ENCODE measurements at regions not wholly inside any gene's neighbourhood (a gene's known extent, or its start where the extent isn't known, plus 50 kb on each side); places are given as distances from the start of the nearest gene placed in this dataset.

DNA sequence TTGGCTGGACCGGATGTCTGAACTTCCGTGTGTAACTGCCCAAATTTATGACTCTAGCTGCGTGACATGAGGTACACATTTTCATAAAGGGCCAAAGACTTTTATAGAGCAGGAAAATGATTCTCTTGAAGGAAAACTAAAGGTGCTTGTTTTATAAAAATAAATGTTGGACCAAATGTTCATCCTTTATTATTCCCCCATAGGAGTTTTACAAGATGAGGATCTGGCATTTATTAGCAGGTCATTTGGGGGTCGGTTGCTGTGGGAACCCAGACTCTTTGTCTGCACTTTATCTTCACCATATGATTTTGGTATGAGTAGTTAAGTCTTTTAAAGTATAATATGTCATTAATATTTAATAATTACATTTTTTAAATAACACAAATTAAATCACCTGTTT, 571.2 kb downstream of the EFNA5 start:
- Mint-ChIP-seq H3K27me3 (ENCODE audit: low read depth in 2 of 2) (peaks cover 22 to 34% of the 10 kb centered on the region in 2 donors), H3K4me1 (no peaks in the 10 kb centered on the region), H3K36me3 (no peaks in the 10 kb centered on the region), H3K27ac (no peak overlapping the region), H3K9me3 (no peaks in the 10 kb centered on the region), H3K4me3 (no peak overlapping the region)
- H3K36me3 ChIP-seq (ENCODE audit: control insufficient read depth, insufficient read depth, low read length) = no peaks in the 10 kb centered on the region
- intact Hi-C loops (cut with micrococcal nuclease) = no loop called here
- H3K4me1 ChIP-seq (ENCODE audit: control insufficient read depth, insufficient read depth, low read length) = no peaks in the 10 kb centered on the region
- TF ChIP-seq, protein P1, sequence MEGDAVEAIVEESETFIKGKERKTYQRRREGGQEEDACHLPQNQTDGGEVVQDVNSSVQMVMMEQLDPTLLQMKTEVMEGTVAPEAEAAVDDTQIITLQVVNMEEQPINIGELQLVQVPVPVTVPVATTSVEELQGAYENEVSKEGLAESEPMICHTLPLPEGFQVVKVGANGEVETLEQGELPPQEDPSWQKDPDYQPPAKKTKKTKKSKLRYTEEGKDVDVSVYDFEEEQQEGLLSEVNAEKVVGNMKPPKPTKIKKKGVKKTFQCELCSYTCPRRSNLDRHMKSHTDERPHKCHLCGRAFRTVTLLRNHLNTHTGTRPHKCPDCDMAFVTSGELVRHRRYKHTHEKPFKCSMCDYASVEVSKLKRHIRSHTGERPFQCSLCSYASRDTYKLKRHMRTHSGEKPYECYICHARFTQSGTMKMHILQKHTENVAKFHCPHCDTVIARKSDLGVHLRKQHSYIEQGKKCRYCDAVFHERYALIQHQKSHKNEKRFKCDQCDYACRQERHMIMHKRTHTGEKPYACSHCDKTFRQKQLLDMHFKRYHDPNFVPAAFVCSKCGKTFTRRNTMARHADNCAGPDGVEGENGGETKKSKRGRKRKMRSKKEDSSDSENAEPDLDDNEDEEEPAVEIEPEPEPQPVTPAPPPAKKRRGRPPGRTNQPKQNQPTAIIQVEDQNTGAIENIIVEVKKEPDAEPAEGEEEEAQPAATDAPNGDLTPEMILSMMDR (IDR thresholded peaks at IDR 0.05) = no peak
- H3K27ac ChIP-seq (ENCODE audit: low read length) = no peak overlapping the region
- ATAC-seq (no peak), DNase-seq (no peak)
- H3K27me3 ChIP-seq (ENCODE audit: control insufficient read depth, insufficient read depth, low read length) = peaks cover 10% of the 10 kb centered on the region
- H3K4me3 ChIP-seq (ENCODE audit: low read length) = no peak overlapping the region
- peaks cover under 1% of the 10 kb centered on the region for H3K9me3 ChIP-seq (ENCODE audit: control insufficient read depth, insufficient read depth, low read length)
- 88% methylated on average over 3 of the region's 4 CpGs for WGBS (ENCODE audit: insufficient coverage)

DNA sequence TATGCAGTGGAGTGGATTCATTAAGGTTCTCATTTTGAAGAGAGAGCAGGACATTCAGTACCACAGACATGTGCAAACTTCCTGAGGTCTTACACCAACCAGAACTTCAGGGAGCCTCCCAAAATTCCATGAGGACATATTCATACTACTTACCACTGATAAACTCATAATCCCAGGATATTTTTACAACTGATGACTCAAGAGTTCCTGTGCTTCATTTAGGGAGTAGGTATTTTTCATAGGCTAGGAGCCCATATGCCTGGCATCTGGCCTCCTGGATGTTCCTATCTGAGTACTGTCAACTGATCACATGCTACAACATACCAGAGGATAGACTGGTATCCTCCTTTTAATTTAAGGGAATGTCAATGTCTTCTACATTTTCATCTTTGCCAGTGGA, 578.0 kb downstream of the EFNA5 start:
- Mint-ChIP-seq H3K9me3 (no peaks in the 10 kb centered on the region), H3K27me3 (ENCODE audit: low read depth in 2 of 2) (peaks cover 3 to 15% of the 10 kb centered on the region in 2 donors), H3K27ac (no peak overlapping the region), H3K36me3 (no peaks in the 10 kb centered on the region), H3K4me1 (no peaks in the 10 kb centered on the region), H3K4me3 (no peak overlapping the region)
- TF ChIP-seq, protein P1 (IDR thresholded peaks at IDR 0.05) = no peak
- DNase-seq = no peak
- no peak overlapping the region for H3K27ac ChIP-seq (ENCODE audit: low read length)
- H3K9me3 ChIP-seq (ENCODE audit: control insufficient read depth, insufficient read depth, low read length) = peaks cover 3% of the 10 kb centered on the region
- no peak for ATAC-seq
- H3K27me3 ChIP-seq (ENCODE audit: control insufficient read depth, insufficient read depth, low read length) = no peaks in the 10 kb centered on the region
- H3K36me3 ChIP-seq (ENCODE audit: control insufficient read depth, insufficient read depth, low read length) = no peaks in the 10 kb centered on the region
- intact Hi-C loops (cut with micrococcal nuclease) = no loop called here
- no peaks in the 10 kb centered on the region for H3K4me1 ChIP-seq (ENCODE audit: control insufficient read depth, insufficient read depth, low read length)
- H3K4me3 ChIP-seq (ENCODE audit: low read length) = no peak overlapping the region

DNA sequence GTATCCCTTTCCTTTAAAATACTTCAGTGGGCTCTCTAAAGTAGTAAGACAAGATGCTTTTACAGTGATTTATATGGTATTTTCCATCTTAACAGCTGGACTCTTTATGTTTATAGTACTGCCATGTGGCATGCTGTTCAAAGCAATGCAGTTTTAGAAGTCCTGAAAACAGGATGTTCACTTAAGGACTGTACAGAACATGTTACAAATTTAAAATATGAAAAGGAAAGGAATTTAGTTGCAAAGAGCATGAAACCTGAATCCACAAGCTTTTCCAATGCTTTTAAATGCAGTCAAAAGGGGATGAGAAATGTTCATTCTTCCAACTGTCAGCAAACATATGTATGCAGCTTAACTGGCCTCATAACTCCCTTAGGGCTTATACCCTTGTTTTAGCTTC, 580.2 kb downstream of the EFNA5 start:
- DNase-seq (no peak), ATAC-seq (no peak)
- peaks cover 11 to 20% of the 10 kb centered on the region in 2 donors for H3K27me3 Mint-ChIP-seq (ENCODE audit: low read depth in 2 of 2)
- peaks cover 3% of the 10 kb centered on the region for H3K9me3 ChIP-seq (ENCODE audit: control insufficient read depth, insufficient read depth, low read length)
- H3K36me3 Mint-ChIP-seq = no peaks in the 10 kb centered on the region
- TF ChIP-seq, protein P1 (IDR thresholded peaks at IDR 0.05) = no peak
- no peak overlapping the region for H3K27ac Mint-ChIP-seq
- no peak overlapping the region for H3K27ac ChIP-seq (ENCODE audit: low read length)
- no peak overlapping the region for H3K4me3 Mint-ChIP-seq
- H3K4me3 ChIP-seq (ENCODE audit: low read length) = no peak overlapping the region
- H3K27me3 ChIP-seq (ENCODE audit: control insufficient read depth, insufficient read depth, low read length) = no peaks in the 10 kb centered on the region
- H3K9me3 Mint-ChIP-seq = peaks cover 0 to 3% of the 10 kb centered on the region in 2 donors
- no peaks in the 10 kb centered on the region for H3K36me3 ChIP-seq (ENCODE audit: control insufficient read depth, insufficient read depth, low read length)
- H3K4me1 ChIP-seq (ENCODE audit: control insufficient read depth, insufficient read depth, low read length) = no peaks in the 10 kb centered on the region
- intact Hi-C loops (cut with micrococcal nuclease) = no loop called here
- no peaks in the 10 kb centered on the region for H3K4me1 Mint-ChIP-seq

DNA sequence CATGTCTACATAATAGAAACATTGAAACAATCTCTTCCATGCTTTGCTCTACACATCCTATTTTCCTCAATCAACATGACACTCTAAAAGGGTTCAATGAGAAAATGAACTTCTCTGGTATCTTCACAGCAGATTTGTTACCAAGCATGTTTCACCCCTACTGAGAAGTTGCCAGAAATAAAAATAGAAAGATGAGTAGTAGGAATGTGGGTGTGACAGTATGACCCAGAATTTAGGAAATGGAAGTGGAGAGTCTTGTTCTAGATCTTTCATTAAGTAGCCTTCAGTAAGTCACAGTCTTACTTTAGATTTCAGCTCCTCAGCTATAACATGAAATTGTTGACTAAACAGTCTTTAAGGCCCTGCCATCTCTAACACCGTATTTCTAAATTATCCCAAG, 581.8 kb downstream of the EFNA5 start:
- no peaks in the 10 kb centered on the region for H3K4me1 ChIP-seq (ENCODE audit: control insufficient read depth, insufficient read depth, low read length)
- WGBS (ENCODE audit: insufficient coverage) = no CpG with 5 or more reads among the region's 1 CpG

More for the DNA sequence above, 581.8 kb downstream of the EFNA5 start:
- no peak overlapping the region for H3K4me3 Mint-ChIP-seq
- DNase-seq (no peak), ATAC-seq (no peak)
- H3K9me3 ChIP-seq (ENCODE audit: control insufficient read depth, insufficient read depth, low read length) = no peaks in the 10 kb centered on the region
- no peak overlapping the region for H3K27ac ChIP-seq (ENCODE audit: low read length)
- no peaks in the 10 kb centered on the region for H3K27me3 ChIP-seq (ENCODE audit: control insufficient read depth, insufficient read depth, low read length)
- H3K36me3 ChIP-seq (ENCODE audit: control insufficient read depth, insufficient read depth, low read length) = no peaks in the 10 kb centered on the region
- intact Hi-C loops (cut with micrococcal nuclease) = no loop called here
- H3K9me3 Mint-ChIP-seq = peaks cover 0 to 5% of the 10 kb centered on the region in 2 donors
- TF ChIP-seq, protein P1 (IDR thresholded peaks at IDR 0.05) = no peak
- peaks cover 16 to 30% of the 10 kb centered on the region in 2 donors for H3K27me3 Mint-ChIP-seq (ENCODE audit: low read depth in 2 of 2)
- no peak overlapping the region for H3K4me3 ChIP-seq (ENCODE audit: low read length)
- no peaks in the 10 kb centered on the region for H3K36me3 Mint-ChIP-seq
- no peak overlapping the region for H3K27ac Mint-ChIP-seq
- no peaks in the 10 kb centered on the region for H3K4me1 Mint-ChIP-seq

All from natural killer cell (primary cell).